ENCODE measurements at regions not wholly inside any gene's neighbourhood (a gene's known extent, or its start where the extent isn't known, plus 50 kb on each side); places are given as distances from the start of the nearest gene placed in this dataset.

DNA sequence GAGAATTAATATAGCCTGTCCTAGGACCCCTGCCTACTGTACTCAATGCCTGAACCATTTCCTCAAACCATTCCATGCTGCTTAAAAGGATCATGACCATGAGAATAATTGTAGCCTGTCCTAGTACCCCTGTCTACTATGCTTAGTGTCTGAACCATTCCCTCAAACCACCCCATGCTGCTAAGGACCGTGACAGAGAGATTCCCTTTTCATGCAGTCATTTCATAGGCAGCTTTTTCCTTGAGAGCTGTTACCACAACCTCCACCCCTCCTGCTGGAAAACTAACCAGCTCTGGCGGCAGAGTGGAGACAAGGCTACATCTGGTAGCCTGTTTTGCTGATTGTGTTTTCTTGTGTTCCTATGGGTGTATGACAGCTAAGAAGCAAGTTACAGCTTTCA is 174.9 kb upstream of the SMARCAD1 start:
- TF ChIP-seq CTCF (conservative IDR thresholded peaks at IDR 0.05; ENCODE audit: low read depth in 2 of 2) (no peak), STAT1 (IDR thresholded peaks at IDR 0.05; ENCODE audit: unreplicated experiment) (no peak), ZNF331 (CRISPR knock-in tag; IDR thresholded peaks at IDR 0.05; ENCODE audit: low read depth) (no peak), EZH2 (IDR thresholded peaks at IDR 0.05; ENCODE audit: low read depth, unreplicated experiment) (no peak), JUNB (IDR thresholded peaks at IDR 0.05; ENCODE audit: unreplicated experiment) (no peak), POLR2AphosphoS5 (IDR thresholded peaks at IDR 0.05; ENCODE audit: low read depth) (no peak)

All from GM23338 (cell line).